ENCODE measurements at regions not wholly inside any gene's neighbourhood (a gene's known extent, or its start where the extent isn't known, plus 50 kb on each side); places are given as distances from the start of the nearest gene placed in this dataset.

DNA sequence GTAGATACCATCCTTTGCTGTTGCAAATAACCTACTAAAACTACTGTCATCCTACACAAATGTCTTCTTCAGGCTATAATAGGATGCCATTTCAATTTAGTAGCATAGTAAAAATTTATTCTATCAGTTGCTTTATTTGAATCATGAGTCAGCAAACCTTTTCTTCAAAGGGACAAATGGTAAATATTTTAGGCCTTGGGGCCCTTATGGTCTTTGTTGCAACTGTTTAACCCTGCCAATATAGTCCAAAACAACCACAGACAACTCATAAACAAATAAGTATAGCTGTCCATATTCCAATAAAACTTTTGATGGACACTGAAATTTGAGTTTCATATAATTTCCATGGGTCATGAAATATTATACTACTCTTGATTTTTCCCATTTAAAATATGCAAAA, 54.0 kb upstream of the CCBE1 start:
- no peak for DNase-seq

DNA sequence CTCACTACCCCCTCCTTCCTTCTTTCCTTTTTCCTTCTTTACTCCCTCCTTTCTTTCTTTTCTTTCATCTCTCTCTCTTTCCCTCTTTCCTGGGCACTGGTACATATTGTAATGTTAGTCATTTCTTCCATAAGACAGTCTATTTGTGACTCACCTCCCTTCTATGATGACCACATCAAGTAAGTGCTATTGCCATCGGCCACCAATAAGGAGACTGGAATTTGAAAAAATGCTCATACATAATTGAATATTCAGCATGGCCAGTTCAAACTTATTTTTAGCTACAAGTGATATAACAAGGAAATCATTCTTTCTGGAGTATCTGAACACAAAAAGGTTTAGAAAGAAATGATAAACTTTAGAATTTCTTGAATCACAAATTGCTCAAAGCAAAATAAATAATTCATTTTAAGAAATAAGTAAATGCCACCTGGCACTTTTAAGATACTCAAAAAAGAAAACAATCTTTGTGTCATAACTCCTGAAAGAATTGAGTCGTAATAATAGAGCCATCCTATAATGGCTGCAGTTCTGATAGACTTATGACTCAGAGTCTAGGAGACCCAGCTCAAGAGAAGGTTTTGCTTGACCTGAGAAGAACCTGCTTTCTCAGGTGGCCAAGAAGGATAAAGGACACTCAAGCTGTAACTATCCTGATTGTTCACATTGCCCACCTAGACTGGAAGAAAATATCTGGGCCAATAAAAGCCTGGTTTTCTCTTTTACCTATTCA, 51.6 kb upstream of the CCBE1 start:
- DNase-seq: no peak

Data from hippocampal formation (tissue), 2 donors.